HUES48 (cell line): ENCODE measurements at regions not wholly inside any gene's neighbourhood (a gene's known extent, or its start where the extent isn't known, plus 50 kb on each side); places are given as distances from the start of the nearest gene placed in this dataset.

Experiments used
- H3K27ac ChIP-seq: one replicate; pipeline ENCODE4 v1.7.0; 2013; ENCODE audit warnings: low read depth, low read length, inconsistent platforms
- H3K27me3 ChIP-seq: 2 replicates; pipeline ENCODE4 v1.6.1; 2013; ENCODE audit warnings: mild to moderate bottlenecking, low read length; ENCODE audit not compliant: control insufficient read depth, insufficient read depth
- H3K36me3 ChIP-seq: 2 replicates; pipeline ENCODE4 v1.6.1; 2013; ENCODE audit warnings: low read length; ENCODE audit not compliant: control insufficient read depth, insufficient read depth
- H3K4me1 ChIP-seq: 2 replicates; pipeline ENCODE4 v1.6.1; 2013; ENCODE audit warnings: mild to moderate bottlenecking, low read length; ENCODE audit not compliant: control insufficient read depth, insufficient read depth
- H3K4me3 ChIP-seq: 2 replicates; pipeline ENCODE4 v1.5.1; 2013; ENCODE audit warnings: mild to moderate bottlenecking, low read depth, low read length
- H3K9ac ChIP-seq: 2 replicates; pipeline ENCODE4 v1.6.1; 2013; ENCODE audit warnings: mild to moderate bottlenecking, low read depth, low read length, moderate library complexity
- H3K9me3 ChIP-seq: 2 replicates; pipeline ENCODE4 v1.6.1; 2013; ENCODE audit warnings: low read length; ENCODE audit not compliant: control insufficient read depth, insufficient read depth

- no peak overlapping the region for H3K27ac ChIP-seq
- no peaks in the 10 kb centered on the region for H3K27me3 ChIP-seq
- no peaks in the 10 kb centered on the region for H3K36me3 ChIP-seq
- H3K9ac ChIP-seq = no peak overlapping the region
- H3K9me3 ChIP-seq = no peaks in the 10 kb centered on the region
- H3K4me1 ChIP-seq = no peaks in the 10 kb centered on the region
- H3K4me3 ChIP-seq = no peak overlapping the region
Observed at GRCh38 chr2:123481406-123481805, 543.7 kb upstream of the CNTNAP5 start.

- H3K27ac ChIP-seq = no peak overlapping the region
- H3K27me3 ChIP-seq = no peaks in the 10 kb centered on the region
- no peaks in the 10 kb centered on the region for H3K36me3 ChIP-seq
- H3K9ac ChIP-seq = no peak overlapping the region
- no peaks in the 10 kb centered on the region for H3K4me1 ChIP-seq
- H3K4me3 ChIP-seq = no peak overlapping the region
- no peaks in the 10 kb centered on the region for H3K9me3 ChIP-seq
Observed at GRCh38 chr2:123485056-123485455, 540.0 kb upstream of the CNTNAP5 start.

- Histone ChIP-seq H3K9ac (no peak overlapping the region), H3K36me3 (no peaks in the 10 kb centered on the region), H3K4me3 (no peak overlapping the region), H3K9me3 (no peaks in the 10 kb centered on the region), H3K27ac (no peak overlapping the region), H3K4me1 (no peaks in the 10 kb centered on the region), H3K27me3 (no peaks in the 10 kb centered on the region)
Observed at GRCh38 chr2:123493687-123494086, 531.4 kb upstream of the CNTNAP5 start.

GRCh38 chr2:123495241-123495640 is 529.8 kb upstream of the CNTNAP5 start:
- no peaks in the 10 kb centered on the region for H3K36me3 ChIP-seq
- H3K4me3 ChIP-seq = no peak overlapping the region
- no peak overlapping the region for H3K9ac ChIP-seq
- H3K4me1 ChIP-seq = no peaks in the 10 kb centered on the region
- H3K9me3 ChIP-seq = no peaks in the 10 kb centered on the region
- H3K27ac ChIP-seq = no peak overlapping the region
- no peaks in the 10 kb centered on the region for H3K27me3 ChIP-seq

- no peaks in the 10 kb centered on the region for H3K27me3 ChIP-seq
- no peaks in the 10 kb centered on the region for H3K36me3 ChIP-seq
- no peak overlapping the region for H3K4me3 ChIP-seq
- H3K9me3 ChIP-seq = no peaks in the 10 kb centered on the region
- H3K9ac ChIP-seq = no peak overlapping the region
- no peaks in the 10 kb centered on the region for H3K4me1 ChIP-seq
- H3K27ac ChIP-seq = no peak overlapping the region
Observed at GRCh38 chr2:123500346-123500745, 524.7 kb upstream of the CNTNAP5 start.

- no peak overlapping the region for H3K27ac ChIP-seq
Observed at GRCh38 chr2:123500988-123501387, 524.1 kb upstream of the CNTNAP5 start.

GRCh38 chr2:123502931-123503330 is 522.2 kb upstream of the CNTNAP5 start:
- H3K36me3 ChIP-seq = no peaks in the 10 kb centered on the region
- H3K9ac ChIP-seq = no peak overlapping the region
- H3K4me1 ChIP-seq = no peaks in the 10 kb centered on the region
- H3K27me3 ChIP-seq = no peaks in the 10 kb centered on the region
- H3K27ac ChIP-seq = no peak overlapping the region
- H3K9me3 ChIP-seq = no peaks in the 10 kb centered on the region
- no peak overlapping the region for H3K4me3 ChIP-seq

More at GRCh38 chr2:123500988-123501387, 524.1 kb upstream of the CNTNAP5 start:
- Histone ChIP-seq H3K4me1 (no peaks in the 10 kb centered on the region), H3K36me3 (no peaks in the 10 kb centered on the region), H3K27me3 (no peaks in the 10 kb centered on the region), H3K9ac (no peak overlapping the region), H3K4me3 (no peak overlapping the region), H3K9me3 (no peaks in the 10 kb centered on the region)

- Histone ChIP-seq H3K27me3 (no peaks in the 10 kb centered on the region), H3K4me3 (no peak overlapping the region), H3K4me1 (peaks cover 16% of the 10 kb centered on the region), H3K9ac (no peak overlapping the region), H3K9me3 (no peaks in the 10 kb centered on the region), H3K36me3 (no peaks in the 10 kb centered on the region), H3K27ac (no peak overlapping the region)
Observed at GRCh38 chr2:123512547-123512946, 512.5 kb upstream of the CNTNAP5 start.

GRCh38 chr2:123513351-123513750 is 511.7 kb upstream of the CNTNAP5 start:
- no peaks in the 10 kb centered on the region for H3K36me3 ChIP-seq
- H3K27ac ChIP-seq = no peak overlapping the region
- peaks cover 16% of the 10 kb centered on the region for H3K4me1 ChIP-seq
- no peak overlapping the region for H3K9ac ChIP-seq
- H3K9me3 ChIP-seq = no peaks in the 10 kb centered on the region
- H3K4me3 ChIP-seq = no peak overlapping the region
- no peaks in the 10 kb centered on the region for H3K27me3 ChIP-seq

- no peaks in the 10 kb centered on the region for H3K27me3 ChIP-seq
- no peak overlapping the region for H3K27ac ChIP-seq
- H3K4me3 ChIP-seq = no peak overlapping the region
- H3K9ac ChIP-seq = no peak overlapping the region
- H3K9me3 ChIP-seq = no peaks in the 10 kb centered on the region
- no peaks in the 10 kb centered on the region for H3K36me3 ChIP-seq
- H3K4me1 ChIP-seq = peaks cover 16% of the 10 kb centered on the region
Observed at GRCh38 chr2:123514613-123515207, 510.4 kb upstream of the CNTNAP5 start.

- Histone ChIP-seq H3K27me3 (no peaks in the 10 kb centered on the region), H3K36me3 (no peaks in the 10 kb centered on the region), H3K9ac (no peak overlapping the region), H3K4me1 (peaks cover 16% of the 10 kb centered on the region), H3K27ac (no peak overlapping the region), H3K4me3 (no peak overlapping the region), H3K9me3 (peaks cover 3% of the 10 kb centered on the region; the same call in 1 of the 2 replicates)
Observed at GRCh38 chr2:123518367-123518766, 506.7 kb upstream of the CNTNAP5 start.
